ENCODE measurements at regions not wholly inside any gene's neighbourhood (a gene's known extent, or its start where the extent isn't known, plus 50 kb on each side); places are given as distances from the start of the nearest gene placed in this dataset.

- TF ChIP-seq CTCF (conservative IDR thresholded peaks at IDR 0.05 in 1 of 2, IDR thresholded peaks at IDR 0.05 in 1 of 2; ENCODE audit: low read depth in 1 of 2, low read length in 2 of 2): no peak
- TF ChIP-seq EZH2 (IDR thresholded peaks at IDR 0.05; ENCODE audit: low read length, missing control alignments): no peak
Observed at GRCh38 chr7:17015598-17016031, 133.8 kb upstream of the AGR3 start.

All from fibroblast of lung (primary cell).